Glutamatergic neuron (in vitro differentiated cells): ENCODE measurements at regions not wholly inside any gene's neighbourhood (a gene's known extent, or its start where the extent isn't known, plus 50 kb on each side); places are given as distances from the start of the nearest gene placed in this dataset.

ENCODE experiments used
- DNase-seq: peaks from one replicate; pipeline ENCODE4 v3.0.0; 2022
- H3K27ac Mint-ChIP-seq: one replicate; pipeline ENCODE4 v1.8.0; 2020; ENCODE audit warnings: mild to moderate bottlenecking, mixed read lengths, inconsistent platforms; ENCODE audit not compliant: unreplicated experiment
- H3K27me3 Mint-ChIP-seq: one replicate; pipeline ENCODE4 v1.8.0; 2020; ENCODE audit warnings: mild to moderate bottlenecking, moderate library complexity, mixed read lengths, inconsistent platforms; ENCODE audit not compliant: unreplicated experiment
- H3K36me3 Mint-ChIP-seq: one replicate; pipeline ENCODE4 v1.8.0; 2020; ENCODE audit warnings: mild to moderate bottlenecking, mixed read lengths, inconsistent platforms; ENCODE audit not compliant: unreplicated experiment
- H3K4me1 Mint-ChIP-seq: one replicate; pipeline ENCODE4 v1.8.0; 2020; ENCODE audit warnings: mild to moderate bottlenecking, low read depth, mixed read lengths, inconsistent platforms; ENCODE audit not compliant: unreplicated experiment
- H3K4me3 Mint-ChIP-seq: one replicate; pipeline ENCODE4 v1.8.0; 2020; ENCODE audit warnings: mild to moderate bottlenecking, mixed read lengths, inconsistent platforms; ENCODE audit not compliant: unreplicated experiment
- H3K9me3 Mint-ChIP-seq: one replicate; pipeline ENCODE4 v1.8.0; 2020; ENCODE audit warnings: mild to moderate bottlenecking, moderate library complexity, mixed read lengths, inconsistent platforms; ENCODE audit not compliant: unreplicated experiment
- TF ChIP-seq, protein P1 (sequence below): fragments of 200-600 bp; sonication (generic); IDR thresholded peaks from one replicate; pipeline ENCODE4 v1.5.0; 2021; ENCODE audit not compliant: partially characterized antibody, unreplicated experiment

GRCh38 chr14:62364161-62364560 lies 601.9 kb downstream of the SNAPC1 start:
- TF ChIP-seq, protein P1, sequence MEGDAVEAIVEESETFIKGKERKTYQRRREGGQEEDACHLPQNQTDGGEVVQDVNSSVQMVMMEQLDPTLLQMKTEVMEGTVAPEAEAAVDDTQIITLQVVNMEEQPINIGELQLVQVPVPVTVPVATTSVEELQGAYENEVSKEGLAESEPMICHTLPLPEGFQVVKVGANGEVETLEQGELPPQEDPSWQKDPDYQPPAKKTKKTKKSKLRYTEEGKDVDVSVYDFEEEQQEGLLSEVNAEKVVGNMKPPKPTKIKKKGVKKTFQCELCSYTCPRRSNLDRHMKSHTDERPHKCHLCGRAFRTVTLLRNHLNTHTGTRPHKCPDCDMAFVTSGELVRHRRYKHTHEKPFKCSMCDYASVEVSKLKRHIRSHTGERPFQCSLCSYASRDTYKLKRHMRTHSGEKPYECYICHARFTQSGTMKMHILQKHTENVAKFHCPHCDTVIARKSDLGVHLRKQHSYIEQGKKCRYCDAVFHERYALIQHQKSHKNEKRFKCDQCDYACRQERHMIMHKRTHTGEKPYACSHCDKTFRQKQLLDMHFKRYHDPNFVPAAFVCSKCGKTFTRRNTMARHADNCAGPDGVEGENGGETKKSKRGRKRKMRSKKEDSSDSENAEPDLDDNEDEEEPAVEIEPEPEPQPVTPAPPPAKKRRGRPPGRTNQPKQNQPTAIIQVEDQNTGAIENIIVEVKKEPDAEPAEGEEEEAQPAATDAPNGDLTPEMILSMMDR = no peak
- Mint-ChIP-seq H3K27ac (no peak overlapping the region), H3K27me3 (no peaks in the 10 kb centered on the region), H3K36me3 (no peaks in the 10 kb centered on the region), H3K9me3 (no peaks in the 10 kb centered on the region), H3K4me1 (no peaks in the 10 kb centered on the region), H3K4me3 (no peak overlapping the region)
- DNase-seq = no peak

GRCh38 chr14:62364800-62365280 lies 602.6 kb downstream of the SNAPC1 start:
- no peak for DNase-seq
- Mint-ChIP-seq H3K9me3 (no peaks in the 10 kb centered on the region), H3K27me3 (no peaks in the 10 kb centered on the region), H3K4me3 (no peak overlapping the region), H3K4me1 (no peaks in the 10 kb centered on the region), H3K36me3 (no peaks in the 10 kb centered on the region), H3K27ac (no peak overlapping the region)
- TF ChIP-seq, protein P1 = no peak

GRCh38 chr14:62369919-62370560 lies 607.8 kb downstream of the SNAPC1 start:
- H3K9me3 Mint-ChIP-seq = no peaks in the 10 kb centered on the region
- no peaks in the 10 kb centered on the region for H3K4me1 Mint-ChIP-seq
- DNase-seq = no peak
- no peaks in the 10 kb centered on the region for H3K27me3 Mint-ChIP-seq
- TF ChIP-seq, protein P1 = no peak
- H3K27ac Mint-ChIP-seq = no peak overlapping the region
- no peaks in the 10 kb centered on the region for H3K36me3 Mint-ChIP-seq
- no peak overlapping the region for H3K4me3 Mint-ChIP-seq

DNA sequence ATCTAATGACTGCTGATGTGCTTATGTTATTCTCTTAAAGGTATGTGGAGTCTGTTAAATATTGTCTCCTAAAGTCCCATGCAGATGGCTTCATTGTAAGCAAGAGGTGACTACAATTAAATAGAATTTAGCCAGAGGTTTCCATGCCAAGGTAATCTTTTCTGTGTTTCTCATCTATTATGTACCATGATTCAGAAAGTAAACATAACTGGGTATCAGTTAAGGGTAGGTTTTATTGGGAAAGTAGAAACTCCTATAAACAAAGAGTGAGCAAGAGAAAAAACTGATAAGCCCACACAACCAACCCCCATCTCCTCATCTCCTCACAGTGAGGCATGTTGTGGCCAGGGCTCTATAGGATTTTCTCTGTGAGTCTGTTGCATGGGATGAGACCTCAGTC lies 611.7 kb downstream of the SNAPC1 start:
- H3K4me3 Mint-ChIP-seq = no peak overlapping the region
- no peaks in the 10 kb centered on the region for H3K9me3 Mint-ChIP-seq
- no peak for DNase-seq
- TF ChIP-seq, protein P1 = no peak
- H3K27me3 Mint-ChIP-seq = no peaks in the 10 kb centered on the region
- H3K4me1 Mint-ChIP-seq = no peaks in the 10 kb centered on the region
- no peak overlapping the region for H3K27ac Mint-ChIP-seq
- no peaks in the 10 kb centered on the region for H3K36me3 Mint-ChIP-seq

DNA sequence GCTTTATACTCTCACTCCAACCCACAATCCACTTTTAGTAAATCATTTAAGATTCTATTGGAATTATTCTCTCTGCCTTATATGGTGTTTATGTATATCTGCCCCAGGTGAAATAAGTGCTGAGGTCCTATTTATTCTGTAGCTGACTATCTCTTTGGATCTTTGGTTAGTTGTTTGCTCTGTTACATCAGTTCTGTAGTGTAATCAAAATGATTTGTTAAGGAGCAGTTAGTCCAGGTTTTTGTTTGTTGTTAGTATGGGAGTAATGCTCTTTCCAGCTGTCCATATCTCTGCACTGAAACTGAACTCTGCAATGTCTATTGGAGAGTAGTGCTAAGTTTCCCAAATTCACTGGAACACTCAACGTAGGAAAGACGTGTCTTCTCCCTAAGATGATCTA lies 615.8 kb downstream of the SNAPC1 start:
- Mint-ChIP-seq H3K27me3 (no peaks in the 10 kb centered on the region), H3K4me1 (no peaks in the 10 kb centered on the region), H3K9me3 (no peaks in the 10 kb centered on the region), H3K27ac (no peak overlapping the region), H3K36me3 (no peaks in the 10 kb centered on the region), H3K4me3 (no peak overlapping the region)
- no peak for DNase-seq
- TF ChIP-seq, protein P1 = no peak
